ENCODE measurements at regions not wholly inside any gene's neighbourhood (a gene's known extent, or its start where the extent isn't known, plus 50 kb on each side); places are given as distances from the start of the nearest gene placed in this dataset.

GRCh38 chr5:63408984-63409383, 553.3 kb downstream of the HTR1A start:
- no peak for ATAC-seq
- RAD21 ChIA-PET (ENCODE audit: unreplicated experiment), result no interaction called here
- intact Hi-C loops (cut with micrococcal nuclease; ENCODE audit: unreplicated experiment), result loop anchor here (10.0 kb wide), 1 partner anchor 416 kb away; no protein-coding TSS in a partner anchor

More at GRCh38 chr5:63408984-63409383, 553.3 kb downstream of the HTR1A start:
- H3K27ac ChIP-seq (ENCODE audit: control insufficient read depth, insufficient read depth), result no peak overlapping the region
- in situ Hi-C loops (cut with MboI), result no loop called here
- ChIA-PET SMC1A (ENCODE audit: uncharacterized antibody, unreplicated experiment) (no interaction called here), POLR2A (no interaction called here), CTCF (no interaction called here)
- H2AFZ ChIP-seq (ENCODE audit: control insufficient read depth, low read depth, low read length), result no peak overlapping the region
- H3K4me2 ChIP-seq (ENCODE audit: control insufficient read depth, insufficient read depth), result no peak overlapping the region
- no peaks in the 10 kb centered on the region for H3K36me3 ChIP-seq (ENCODE audit: control insufficient read depth in 2 of 2, insufficient read depth in 2 of 2, low read length in 1 of 2)
- no TSS peak for BruUV-seq (replicated peaks)
- H3K4me3 ChIP-seq, result no peak overlapping the region
- H4K20me1 ChIP-seq (ENCODE audit: control insufficient read depth, insufficient read depth), result no peaks in the 10 kb centered on the region
- FAIRE-seq (no peak), DNase-seq (ENCODE audit: low read depth, low spot score) (no peak)
- TF ChIP-seq CBX3 (IDR thresholded peaks at IDR 0.05; ENCODE audit: borderline replicate concordance, low read depth) (no peak), CEBPB (IDR thresholded peaks at IDR 0.05; ENCODE audit: borderline replicate concordance in 1 of 2, low read depth in 2 of 2, low read length in 2 of 2) (no peak), RAD51 (IDR thresholded peaks at IDR 0.05) (no peak), CEBPZ (IDR thresholded peaks at IDR 0.05; ENCODE audit: low read depth, low read length) (no peak), ZNF217 (IDR thresholded peaks at IDR 0.05) (no peak), HDGF (IDR thresholded peaks at IDR 0.05) (no peak), BRCA1 (IDR thresholded peaks at IDR 0.05; ENCODE audit: low read depth, low read length) (no peak), LARP7 (IDR thresholded peaks at IDR 0.05) (no peak), HDAC6 (IDR thresholded peaks at IDR 0.05; ENCODE audit: unreplicated experiment) (no peak), RAD21 (IDR thresholded peaks at IDR 0.05; ENCODE audit: insufficient read depth, low read depth, low read length) (no peak), FOXM1 (IDR thresholded peaks at IDR 0.05; ENCODE audit: low read depth, low read length) (no peak), SREBF2 (IDR thresholded peaks at IDR 0.05; ENCODE audit: low read length) (no peak), SKIL (IDR thresholded peaks at IDR 0.05; ENCODE audit: low read depth, poor library complexity, severe bottlenecking) (no peak), MYB (IDR thresholded peaks at IDR 0.05; ENCODE audit: borderline replicate concordance, low read depth, low read length) (no peak), SP1 (IDR thresholded peaks at IDR 0.05; ENCODE audit: low read depth, low read length) (no peak), IKZF1 (conservative IDR thresholded peaks at IDR 0.05) (no peak), NR2F1 (conservative IDR thresholded peaks at IDR 0.05) (no peak)
- 7% methylated on average over 3 of the region's 3 CpGs for WGBS (ENCODE audit: insufficient coverage, insufficient replicate concordance, low lambda C conversion rate, missing lambda C conversion rate)
- no peak overlapping the region for H3K9ac ChIP-seq (ENCODE audit: control insufficient read depth, insufficient read depth, low read length)
- H3K9me3 ChIP-seq (replicated peaks; ENCODE audit: control insufficient read depth, insufficient read depth, low read length), result no peaks in the 10 kb centered on the region
- H3K79me2 ChIP-seq (ENCODE audit: control insufficient read depth, insufficient read depth, low read length), result no peaks in the 10 kb centered on the region
- H3K4me1 ChIP-seq (ENCODE audit: control insufficient read depth, insufficient read depth, low read length), result no peaks in the 10 kb centered on the region
- no peaks in the 10 kb centered on the region for H3K27me3 ChIP-seq (replicated peaks in 1 of 2; ENCODE audit: control insufficient read depth in 2 of 2, insufficient read depth in 2 of 2, low read length in 1 of 2)

All from GM12878 (cell line).